Bronchial epithelial cell (primary cell): ENCODE measurements at regions not wholly inside any gene's neighbourhood (a gene's known extent, or its start where the extent isn't known, plus 50 kb on each side); places are given as distances from the start of the nearest gene placed in this dataset.

ENCODE experiments used
- DNase-seq: peaks from one replicate; pipeline ENCODE4 v3.0.0-alpha.2; 2010; ENCODE audit warnings: low read depth
- FAIRE-seq: peaks from 2 replicates; lab custom pipeline; 2011; peaks lifted over from hg19 to GRCh38; lab: Jason Lieb, UNC
- H3K27me3 ChIP-seq: 2 replicates; pipeline ENCODE4 v1.5.1; 2011; ENCODE audit warnings: low read length; ENCODE audit not compliant: control insufficient read depth, insufficient read depth
- H3K36me3 ChIP-seq: 2 replicates; pipeline ENCODE4 v1.5.1; 2011; ENCODE audit warnings: low read length; ENCODE audit not compliant: control insufficient read depth, insufficient read depth
- H3K4me3 ChIP-seq: 2 replicates; pipeline ENCODE4 v1.5.1; 2011; ENCODE audit warnings: mild to moderate bottlenecking, low read depth, low read length, control low read depth
- TF ChIP-seq, protein P1 (sequence below): IDR thresholded peaks from 2 replicates; pipeline ENCODE4 v1.5.1; 2011; ENCODE audit warnings: mild to moderate bottlenecking, moderate library complexity, low read length, control low read depth, inconsistent platforms; ENCODE audit not compliant: insufficient read depth, severe bottlenecking

DNA sequence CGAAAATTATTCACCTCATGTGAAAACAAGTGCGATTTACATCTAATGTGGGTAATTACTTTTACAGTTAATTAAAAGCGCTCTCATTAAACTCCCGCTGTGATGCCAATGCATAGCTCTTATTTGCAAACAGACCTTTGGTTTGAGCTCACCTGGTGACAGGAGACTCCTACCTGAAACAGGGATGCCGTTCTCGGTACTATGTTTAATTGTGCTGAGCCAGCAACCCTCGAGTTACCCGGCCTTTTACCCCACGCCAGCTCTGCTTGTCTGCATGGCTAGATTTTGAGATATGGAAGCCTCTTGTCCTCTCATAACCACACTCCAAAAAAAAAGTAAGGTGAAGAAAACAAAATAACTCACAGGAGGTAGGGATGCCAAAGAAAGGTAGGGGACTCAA is 690.4 kb upstream of the RBFOX1 start:
- H3K36me3 ChIP-seq: no peaks in the 10 kb centered on the region
- H3K27me3 ChIP-seq: no peaks in the 10 kb centered on the region
- no peak for FAIRE-seq
- DNase-seq: no peak
- TF ChIP-seq, protein P1, sequence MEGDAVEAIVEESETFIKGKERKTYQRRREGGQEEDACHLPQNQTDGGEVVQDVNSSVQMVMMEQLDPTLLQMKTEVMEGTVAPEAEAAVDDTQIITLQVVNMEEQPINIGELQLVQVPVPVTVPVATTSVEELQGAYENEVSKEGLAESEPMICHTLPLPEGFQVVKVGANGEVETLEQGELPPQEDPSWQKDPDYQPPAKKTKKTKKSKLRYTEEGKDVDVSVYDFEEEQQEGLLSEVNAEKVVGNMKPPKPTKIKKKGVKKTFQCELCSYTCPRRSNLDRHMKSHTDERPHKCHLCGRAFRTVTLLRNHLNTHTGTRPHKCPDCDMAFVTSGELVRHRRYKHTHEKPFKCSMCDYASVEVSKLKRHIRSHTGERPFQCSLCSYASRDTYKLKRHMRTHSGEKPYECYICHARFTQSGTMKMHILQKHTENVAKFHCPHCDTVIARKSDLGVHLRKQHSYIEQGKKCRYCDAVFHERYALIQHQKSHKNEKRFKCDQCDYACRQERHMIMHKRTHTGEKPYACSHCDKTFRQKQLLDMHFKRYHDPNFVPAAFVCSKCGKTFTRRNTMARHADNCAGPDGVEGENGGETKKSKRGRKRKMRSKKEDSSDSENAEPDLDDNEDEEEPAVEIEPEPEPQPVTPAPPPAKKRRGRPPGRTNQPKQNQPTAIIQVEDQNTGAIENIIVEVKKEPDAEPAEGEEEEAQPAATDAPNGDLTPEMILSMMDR: no peak
- no peak overlapping the region for H3K4me3 ChIP-seq

DNA sequence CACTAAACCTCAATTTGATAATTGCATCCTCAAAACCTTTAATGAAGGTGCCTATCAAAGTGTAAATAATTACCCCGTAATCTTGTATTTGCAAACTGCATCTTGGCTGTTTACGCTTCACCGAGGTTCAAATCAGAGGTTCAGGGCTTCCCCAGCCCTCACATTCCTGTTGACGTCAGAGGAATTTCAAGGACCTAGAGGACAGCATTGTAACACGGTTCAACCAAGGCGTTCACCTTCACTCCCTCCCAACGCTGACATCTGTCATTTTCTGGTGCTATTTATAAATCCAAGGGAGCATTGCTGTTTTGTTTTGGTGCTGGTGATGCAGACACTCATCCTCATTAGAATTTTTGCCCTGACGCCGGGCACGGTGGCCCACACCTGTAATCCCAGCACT is 691.6 kb upstream of the RBFOX1 start:
- no peak for FAIRE-seq
- TF ChIP-seq, protein P1: no peak
- no peak for DNase-seq
- Histone ChIP-seq H3K36me3 (no peaks in the 10 kb centered on the region), H3K4me3 (no peak overlapping the region), H3K27me3 (no peaks in the 10 kb centered on the region)

DNA sequence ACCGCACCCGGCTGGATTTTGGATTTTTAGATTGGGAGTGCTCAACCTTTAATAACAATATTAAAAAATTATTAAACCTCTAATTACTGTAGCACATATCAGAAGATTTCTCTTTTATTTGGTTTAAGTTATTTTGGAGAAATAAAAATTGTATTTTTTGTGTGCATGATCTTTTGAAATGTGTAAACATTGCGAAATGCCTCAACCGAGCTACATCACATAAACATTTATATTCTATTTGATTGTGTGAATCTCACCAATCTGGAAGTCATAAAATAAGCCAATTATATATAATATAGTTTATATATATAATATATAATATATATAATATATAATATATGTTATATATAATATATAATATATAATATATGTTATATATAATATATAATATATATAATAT is 696.2 kb upstream of the RBFOX1 start:
- FAIRE-seq: no peak
- DNase-seq: no peak
- TF ChIP-seq, protein P1: no peak

DNA sequence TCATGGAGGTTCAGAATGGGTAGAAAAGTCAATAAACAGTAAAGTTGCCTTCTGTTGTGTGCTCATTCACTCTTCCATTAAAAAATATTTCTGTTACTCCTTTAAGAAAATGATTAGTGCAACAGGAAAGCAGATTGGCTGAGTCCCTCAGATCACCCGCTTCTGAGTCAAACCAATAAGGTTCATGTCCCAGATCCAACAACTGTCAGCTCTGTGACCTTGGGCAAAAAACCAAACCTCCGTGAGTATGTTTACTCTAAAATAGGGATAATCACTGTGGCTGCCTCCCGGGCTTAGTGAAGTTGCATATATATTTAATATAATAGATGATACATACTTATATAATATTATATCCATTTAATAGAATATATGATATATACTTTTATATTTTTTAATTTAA is 698.5 kb upstream of the RBFOX1 start:
- H3K27me3 ChIP-seq: no peaks in the 10 kb centered on the region
- TF ChIP-seq, protein P1: no peak
- DNase-seq: no peak
- H3K4me3 ChIP-seq: no peak overlapping the region
- no peaks in the 10 kb centered on the region for H3K36me3 ChIP-seq
- no peak for FAIRE-seq

More for the DNA sequence above, 696.2 kb upstream of the RBFOX1 start:
- no peaks in the 10 kb centered on the region for H3K36me3 ChIP-seq
- no peak overlapping the region for H3K4me3 ChIP-seq
- H3K27me3 ChIP-seq: no peaks in the 10 kb centered on the region

DNA sequence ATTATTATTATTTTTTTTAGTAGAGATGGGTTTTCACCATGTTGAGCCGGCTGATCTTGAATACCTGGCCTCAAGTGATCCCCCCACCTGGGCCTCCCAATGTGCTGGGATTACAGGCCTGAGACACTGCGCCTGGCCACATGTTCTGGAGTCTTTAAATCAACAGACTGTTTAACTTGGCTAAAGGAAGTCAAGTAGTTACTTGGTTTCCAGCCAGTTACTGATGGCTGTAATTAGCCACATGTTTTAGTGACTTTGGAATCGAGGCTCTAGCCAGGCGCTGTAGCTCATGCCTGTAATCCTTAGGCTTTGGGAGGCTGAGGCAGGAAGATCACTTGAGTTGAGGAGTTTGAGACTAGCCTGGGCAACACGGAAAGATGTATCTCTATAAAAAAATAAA is 699.2 kb upstream of the RBFOX1 start:
- TF ChIP-seq, protein P1: no peak
- no peaks in the 10 kb centered on the region for H3K27me3 ChIP-seq
- H3K36me3 ChIP-seq: no peaks in the 10 kb centered on the region
- H3K4me3 ChIP-seq: no peak overlapping the region
- no peak for FAIRE-seq
- no peak for DNase-seq

DNA sequence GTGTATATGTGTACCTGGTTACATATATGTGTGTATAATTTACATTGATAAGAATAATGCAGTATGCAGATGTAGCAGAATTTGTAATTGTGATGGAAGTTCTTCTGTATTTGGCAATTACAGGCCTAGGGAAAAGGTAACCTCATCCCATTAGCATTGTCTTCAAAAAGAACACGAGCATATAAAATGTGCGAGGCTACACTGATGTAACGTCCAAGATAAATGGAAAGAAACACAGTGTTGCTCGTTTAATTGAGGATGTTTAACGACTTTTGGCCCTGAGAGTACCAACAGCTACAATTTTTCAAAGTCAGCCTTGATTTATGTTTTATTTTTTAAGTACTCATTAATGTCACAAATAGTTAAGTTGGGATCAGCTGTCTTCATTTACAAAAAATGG is 703.5 kb upstream of the RBFOX1 start:
- Histone ChIP-seq H3K36me3 (no peaks in the 10 kb centered on the region), H3K4me3 (no peak overlapping the region), H3K27me3 (no peaks in the 10 kb centered on the region)
- TF ChIP-seq, protein P1: no peak
- FAIRE-seq (no peak), DNase-seq (no peak)
